GM12878 (cell line): ENCODE measurements at regions not wholly inside any gene's neighbourhood (a gene's known extent, or its start where the extent isn't known, plus 50 kb on each side); places are given as distances from the start of the nearest gene placed in this dataset.

Experiments used
- ATAC-seq: fragments of 200-7000 bp; cut with Tn5 transposase; 3 replicates; pipeline ENCODE4 v1.9.1; 2020; ENCODE audit warnings: mild to moderate bottlenecking, moderate library complexity
- BruUV-seq: library from RNA; stranded (reverse); fragments of 400-500 nt; replicated peaks from 2 replicates; lab custom pipeline; 2021; lab: Mats Ljungman, UMichigan
- CTCF ChIA-PET: fragments of 300-600 bp; sonication (Branson Sonifier 250); formaldehyde crosslinking; extraction: SDS; loops from one replicate; lab custom pipeline; 2021; ENCODE audit warnings: inconsistent platforms; lab: Yijun Ruan, JAX
- POLR2A ChIA-PET: fragments of 350-600 bp; formaldehyde crosslinking; extraction: SDS; loops from one replicate; lab custom pipeline; 2021; ENCODE audit warnings: inconsistent platforms; lab: Charles Lee
- RAD21 ChIA-PET: fragments of 300-600 bp; sonication (Branson Sonifier 250); formaldehyde crosslinking; loops from one replicate; lab custom pipeline; 2023; ENCODE audit warnings: antibody characterized with exemption; ENCODE audit not compliant: unreplicated experiment; lab: Charles Lee
- SMC1A ChIA-PET: fragments of 300-600 bp; sonication (Branson Sonifier 250); formaldehyde crosslinking; loops from one replicate; lab custom pipeline; 2023; ENCODE audit not compliant: unreplicated experiment, uncharacterized antibody; lab: Charles Lee
- DNase-seq: peaks from one replicate; pipeline ENCODE4 v3.0.0-alpha.2; 2011; ENCODE audit warnings: low read depth, low spot score
- FAIRE-seq: peaks from 3 replicates; lab custom pipeline; 2011; peaks lifted over from hg19 to GRCh38; lab: Jason Lieb, UNC
- H2AFZ ChIP-seq: 2 replicates; pipeline ENCODE4 v1.6.0; 2011; ENCODE audit warnings: low read depth, low read length, control low read depth; ENCODE audit not compliant: control insufficient read depth
- H3K27ac ChIP-seq: 2 replicates; pipeline ENCODE4 v1.5.1; 2011; ENCODE audit warnings: control low read depth; ENCODE audit not compliant: control insufficient read depth, insufficient read depth
- H3K27me3 ChIP-seq, 2 experiments: replicated peaks in 1 of 2; 2 replicates each; pipeline versions ENCODE4 v1.6.0 to v1.6.1; 2011; ENCODE audit warnings: low read length in 1 of 2; ENCODE audit not compliant: control insufficient read depth in 2 of 2, insufficient read depth in 2 of 2
- H3K36me3 ChIP-seq, 2 experiments: 2 replicates each; pipeline ENCODE4 v1.5.1; 2011; ENCODE audit warnings: low read length in 1 of 2; ENCODE audit not compliant: control insufficient read depth in 2 of 2, insufficient read depth in 2 of 2
- H3K4me1 ChIP-seq: 2 replicates; pipeline ENCODE4 v1.6.1; 2011; ENCODE audit warnings: mild to moderate bottlenecking, low read length, moderate library complexity, mixed read lengths; ENCODE audit not compliant: control insufficient read depth, insufficient read depth
- H3K4me2 ChIP-seq: 2 replicates; pipeline ENCODE4 v1.6.0; 2011; ENCODE audit warnings: control low read depth; ENCODE audit not compliant: control insufficient read depth, insufficient read depth
- H3K4me3 ChIP-seq: fragments of 200-600 bp; sonication (generic); 2 replicates; pipeline ENCODE4 v1.5.1; 2016
- H3K79me2 ChIP-seq: 2 replicates; pipeline ENCODE4 v1.6.0; 2011; ENCODE audit warnings: low read length; ENCODE audit not compliant: control insufficient read depth, insufficient read depth
- H3K9ac ChIP-seq: 2 replicates; pipeline ENCODE4 v1.8.0; 2011; ENCODE audit warnings: low read length, control low read depth, mixed read lengths; ENCODE audit not compliant: control insufficient read depth, insufficient read depth
- H3K9me3 ChIP-seq: replicated peaks from 3 replicates; pipeline ENCODE4 v1.5.1; 2011; ENCODE audit warnings: mild to moderate bottlenecking, low read length; ENCODE audit not compliant: control insufficient read depth, insufficient read depth
- H4K20me1 ChIP-seq: 2 replicates; pipeline ENCODE4 v1.6.0; 2011; ENCODE audit not compliant: control insufficient read depth, insufficient read depth
- BHLHE40 ChIP-seq, 2 experiments: fragments of 450-650 bp in 1 of 2; IDR thresholded peaks; 2 replicates each; pipeline ENCODE4 v1.6.1; 2011 to 2017; ENCODE audit warnings: low read depth in 2 of 2, borderline replicate concordance in 1 of 2, improper control_type of control experiment in 1 of 2, low read length in 1 of 2, mild to moderate bottlenecking in 1 of 2
- CREM ChIP-seq: IDR thresholded peaks from 2 replicates; pipeline ENCODE4 v1.6.1; 2014; ENCODE audit warnings: antibody characterized with exemption, low read depth
- FOXK2 ChIP-seq: fragments of 450-650 bp; IDR thresholded peaks from 2 replicates; pipeline ENCODE4 v1.6.1; 2017; ENCODE audit warnings: mild to moderate bottlenecking, moderate library complexity
- JUNB ChIP-seq: IDR thresholded peaks from 2 replicates; pipeline ENCODE4 v1.6.1; 2016; ENCODE audit warnings: antibody characterized with exemption, mild to moderate bottlenecking
- MEF2A ChIP-seq: IDR thresholded peaks from 2 replicates; pipeline ENCODE4 v1.6.1; 2011; ENCODE audit warnings: low read depth, mild to moderate bottlenecking, low read length, moderate library complexity; ENCODE audit not compliant: insufficient read depth
- MEF2B ChIP-seq: fragments of 450-650 bp; IDR thresholded peaks from 2 replicates; pipeline ENCODE4 v1.6.1; 2018; ENCODE audit warnings: mild to moderate bottlenecking, moderate library complexity; ENCODE audit not compliant: partially characterized antibody, poor library complexity, severe bottlenecking
- NFYA ChIP-seq: IDR thresholded peaks from 2 replicates; pipeline ENCODE4 v1.6.1; 2011; ENCODE audit warnings: low read depth, mild to moderate bottlenecking, low read length, improper control_type of control experiment, borderline replicate concordance
- RUNX3 ChIP-seq: IDR thresholded peaks from 2 replicates; pipeline ENCODE4 v1.6.1; 2012; ENCODE audit warnings: low read length, inconsistent platforms
- SREBF2 ChIP-seq: IDR thresholded peaks from 2 replicates; pipeline ENCODE4 v1.6.1; 2012; ENCODE audit warnings: mild to moderate bottlenecking, low read length
- STAT3 ChIP-seq: IDR thresholded peaks from 2 replicates; pipeline ENCODE4 v1.6.1; 2011; ENCODE audit warnings: low read depth, low read length, improper control_type of control experiment
- YY1 ChIP-seq: IDR thresholded peaks from 2 replicates; pipeline ENCODE4 v1.6.1; 2011; ENCODE audit warnings: low read depth, mild to moderate bottlenecking, low read length
- WGBS: methylation state at CpG from one replicate; pipeline ENCODE4 v1.1.6; 2016; ENCODE audit warnings: low lambda C conversion rate; ENCODE audit not compliant: insufficient replicate concordance, insufficient coverage; ENCODE audit errors: missing lambda C conversion rate; 5-methylcytosine and 5-hydroxymethylcytosine counted together
- in situ Hi-C: fragments of 300-500 bp; cut with MboI; formaldehyde crosslinking; loops from 9 replicates; pipeline ENCODE4 v1.14.3; 2018; ENCODE audit warnings: mixed read lengths
- intact Hi-C: fragments of 100-400 bp; cut with micrococcal nuclease; formaldehyde crosslinking; loops from one replicate; pipeline ENCODE4 v1.14.2; 2022; ENCODE audit not compliant: unreplicated experiment
- TF ChIP-seq, protein P1 (sequence below): fragments of 450-650 bp; formaldehyde crosslinking; IDR thresholded peaks from 2 replicates; pipeline ENCODE4 v1.5.0; 2022; ENCODE audit warnings: mild to moderate bottlenecking, missing genetic modification characterization
- TF ChIP-seq, protein P2 (sequence below): fragments of 450-650 bp; IDR thresholded peaks from 2 replicates; pipeline ENCODE4 v1.6.1; 2017; ENCODE audit warnings: borderline replicate concordance
- TF ChIP-seq, protein P3 (sequence below): IDR thresholded peaks from 2 replicates; pipeline ENCODE4 v1.6.1; 2011; ENCODE audit warnings: low read depth, low read length, improper control_type of control experiment, borderline replicate concordance

DNA sequence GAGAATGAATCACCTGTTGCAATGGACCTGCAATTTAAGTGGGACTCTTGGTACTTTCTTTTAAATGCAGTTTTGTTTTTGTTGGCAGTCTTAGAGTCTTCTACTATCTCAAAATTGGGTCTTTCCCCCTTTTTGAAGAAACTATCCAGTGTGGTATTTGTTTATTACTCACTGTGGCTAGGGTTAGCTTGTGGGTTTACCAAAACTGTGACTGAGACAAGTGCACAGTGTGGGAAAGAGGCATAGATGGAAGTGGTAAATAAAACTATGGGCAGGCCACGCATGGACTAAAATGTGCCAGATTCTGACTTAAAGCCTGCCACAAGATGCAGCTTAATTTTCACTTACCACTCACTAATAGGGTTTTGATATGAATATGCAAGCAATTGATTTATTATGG lies 1441.7 kb downstream of the PLA2G4A start:
- 0% methylated on average over 1 of the region's 1 CpG for WGBS
- DNase-seq (no peak), FAIRE-seq (no peak), ATAC-seq (peak; percentile 68)
- Histone ChIP-seq H3K36me3 (no peaks in the 10 kb centered on the region), H3K9ac (no peak overlapping the region), H3K27me3 (no peaks in the 10 kb centered on the region), H3K4me2 (no peak overlapping the region), H3K9me3 (no peaks in the 10 kb centered on the region), H3K4me1 (no peaks in the 10 kb centered on the region), H4K20me1 (no peaks in the 10 kb centered on the region), H3K79me2 (no peaks in the 10 kb centered on the region), H3K27ac (no peak overlapping the region), H3K4me3 (no peak overlapping the region), H2AFZ (no peak overlapping the region)
- ChIA-PET CTCF (no interaction called here), POLR2A (no interaction called here), SMC1A (no interaction called here), RAD21 (no interaction called here)
- BruUV-seq, result no TSS peak
- intact Hi-C loops, result no loop called here
- in situ Hi-C loops, result no loop called here
- TF ChIP-seq, protein P1, sequence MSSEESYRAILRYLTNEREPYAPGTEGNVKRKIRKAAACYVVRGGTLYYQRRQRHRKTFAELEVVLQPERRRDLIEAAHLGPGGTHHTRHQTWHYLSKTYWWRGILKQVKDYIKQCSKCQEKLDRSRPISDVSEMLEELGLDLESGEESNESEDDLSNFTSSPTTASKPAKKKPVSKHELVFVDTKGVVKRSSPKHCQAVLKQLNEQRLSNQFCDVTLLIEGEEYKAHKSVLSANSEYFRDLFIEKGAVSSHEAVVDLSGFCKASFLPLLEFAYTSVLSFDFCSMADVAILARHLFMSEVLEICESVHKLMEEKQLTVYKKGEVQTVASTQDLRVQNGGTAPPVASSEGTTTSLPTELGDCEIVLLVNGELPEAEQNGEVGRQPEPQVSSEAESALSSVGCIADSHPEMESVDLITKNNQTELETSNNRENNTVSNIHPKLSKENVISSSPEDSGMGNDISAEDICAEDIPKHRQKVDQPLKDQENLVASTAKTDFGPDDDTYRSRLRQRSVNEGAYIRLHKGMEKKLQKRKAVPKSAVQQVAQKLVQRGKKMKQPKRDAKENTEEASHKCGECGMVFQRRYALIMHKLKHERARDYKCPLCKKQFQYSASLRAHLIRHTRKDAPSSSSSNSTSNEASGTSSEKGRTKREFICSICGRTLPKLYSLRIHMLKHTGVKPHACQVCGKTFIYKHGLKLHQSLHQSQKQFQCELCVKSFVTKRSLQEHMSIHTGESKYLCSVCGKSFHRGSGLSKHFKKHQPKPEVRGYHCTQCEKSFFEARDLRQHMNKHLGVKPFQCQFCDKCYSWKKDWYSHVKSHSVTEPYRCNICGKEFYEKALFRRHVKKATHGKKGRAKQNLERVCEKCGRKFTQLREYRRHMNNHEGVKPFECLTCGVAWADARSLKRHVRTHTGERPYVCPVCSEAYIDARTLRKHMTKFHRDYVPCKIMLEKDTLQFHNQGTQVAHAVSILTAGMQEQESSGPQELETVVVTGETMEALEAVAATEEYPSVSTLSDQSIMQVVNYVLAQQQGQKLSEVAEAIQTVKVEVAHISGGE (CRISPR knock-in tag), result no peak
- TF ChIP-seq MEF2B, result no peak
- TF ChIP-seq RUNX3, result peak; percentile 68
- no peak for TF ChIP-seq BHLHE40 (IDR thresholded peaks at IDR 0.05; ENCODE audit: borderline replicate concordance in 1 of 2, low read depth in 2 of 2, low read length in 1 of 2)

DNA sequence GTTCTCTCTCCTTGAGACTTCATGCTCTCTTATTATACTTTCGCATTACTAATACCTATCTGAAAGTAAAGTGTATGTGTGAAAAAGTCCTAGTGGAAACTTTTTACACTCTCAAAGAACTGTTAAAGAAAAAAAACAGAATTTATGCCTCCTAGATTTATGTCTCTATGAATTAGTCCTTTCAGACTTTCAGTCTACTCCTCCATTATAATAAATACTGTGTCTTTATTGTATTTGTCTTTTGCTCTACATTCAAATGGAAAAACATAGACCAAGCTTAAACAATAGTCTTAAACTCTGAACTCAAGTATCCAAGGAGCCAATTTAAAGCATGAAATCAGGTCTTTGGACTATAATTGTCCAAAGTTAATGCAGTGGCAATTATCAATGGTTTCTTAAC lies 1449.0 kb downstream of the PLA2G4A start:
- RAD21 ChIA-PET, result no interaction called here
- TF ChIP-seq CREM (no peak), MEF2A (no peak), NFYA (no peak), FOXK2 (no peak), SREBF2 (no peak), YY1 (no peak), JUNB (no peak), STAT3 (no peak)
- TF ChIP-seq, protein P2, sequence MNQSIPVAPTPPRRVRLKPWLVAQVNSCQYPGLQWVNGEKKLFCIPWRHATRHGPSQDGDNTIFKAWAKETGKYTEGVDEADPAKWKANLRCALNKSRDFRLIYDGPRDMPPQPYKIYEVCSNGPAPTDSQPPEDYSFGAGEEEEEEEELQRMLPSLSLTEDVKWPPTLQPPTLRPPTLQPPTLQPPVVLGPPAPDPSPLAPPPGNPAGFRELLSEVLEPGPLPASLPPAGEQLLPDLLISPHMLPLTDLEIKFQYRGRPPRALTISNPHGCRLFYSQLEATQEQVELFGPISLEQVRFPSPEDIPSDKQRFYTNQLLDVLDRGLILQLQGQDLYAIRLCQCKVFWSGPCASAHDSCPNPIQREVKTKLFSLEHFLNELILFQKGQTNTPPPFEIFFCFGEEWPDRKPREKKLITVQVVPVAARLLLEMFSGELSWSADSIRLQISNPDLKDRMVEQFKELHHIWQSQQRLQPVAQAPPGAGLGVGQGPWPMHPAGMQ, result no peak
- TF ChIP-seq, protein P3, sequence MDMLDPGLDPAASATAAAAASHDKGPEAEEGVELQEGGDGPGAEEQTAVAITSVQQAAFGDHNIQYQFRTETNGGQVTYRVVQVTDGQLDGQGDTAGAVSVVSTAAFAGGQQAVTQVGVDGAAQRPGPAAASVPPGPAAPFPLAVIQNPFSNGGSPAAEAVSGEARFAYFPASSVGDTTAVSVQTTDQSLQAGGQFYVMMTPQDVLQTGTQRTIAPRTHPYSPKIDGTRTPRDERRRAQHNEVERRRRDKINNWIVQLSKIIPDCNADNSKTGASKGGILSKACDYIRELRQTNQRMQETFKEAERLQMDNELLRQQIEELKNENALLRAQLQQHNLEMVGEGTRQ, result no peak

More for the DNA sequence above, 1449.0 kb downstream of the PLA2G4A start:
- WGBS, result 94% methylated on average over 1 of the region's 1 CpG
- ChIA-PET CTCF (no interaction called here), SMC1A (no interaction called here), POLR2A (no interaction called here)
- no peak overlapping the region for H2AFZ ChIP-seq
- intact Hi-C loops, result no loop called here
- H3K27me3 ChIP-seq, result no peaks in the 10 kb centered on the region
- no peaks in the 10 kb centered on the region for H3K36me3 ChIP-seq
- no peak overlapping the region for H3K4me3 ChIP-seq
- in situ Hi-C loops, result no loop called here
- no peak overlapping the region for H3K9ac ChIP-seq
- no peak overlapping the region for H3K4me2 ChIP-seq
- ATAC-seq (no peak), FAIRE-seq (no peak), DNase-seq (no peak)
- H3K27ac ChIP-seq, result no peak overlapping the region
- H3K4me1 ChIP-seq, result no peaks in the 10 kb centered on the region
- no peaks in the 10 kb centered on the region for H3K79me2 ChIP-seq
- BruUV-seq, result no TSS peak
- H3K9me3 ChIP-seq, result no peaks in the 10 kb centered on the region
- no peaks in the 10 kb centered on the region for H4K20me1 ChIP-seq
